ENCODE measurements at regions not wholly inside any gene's neighbourhood (a gene's known extent, or its start where the extent isn't known, plus 50 kb on each side); places are given as distances from the start of the nearest gene placed in this dataset.
"Not testable (repeated sequence)": the region's sequence is repeated elsewhere in the genome, so short reads cannot be mapped to it uniquely, and the experiment has no call there.

GRCh38 chr2:16090650-16091575, 150.6 kb downstream of the MYCN start:
- no peak for DNase-seq

GRCh38 chr2:16089491-16089890, 149.1 kb downstream of the MYCN start:
- not testable (repeated sequence) for DNase-seq

DNA sequence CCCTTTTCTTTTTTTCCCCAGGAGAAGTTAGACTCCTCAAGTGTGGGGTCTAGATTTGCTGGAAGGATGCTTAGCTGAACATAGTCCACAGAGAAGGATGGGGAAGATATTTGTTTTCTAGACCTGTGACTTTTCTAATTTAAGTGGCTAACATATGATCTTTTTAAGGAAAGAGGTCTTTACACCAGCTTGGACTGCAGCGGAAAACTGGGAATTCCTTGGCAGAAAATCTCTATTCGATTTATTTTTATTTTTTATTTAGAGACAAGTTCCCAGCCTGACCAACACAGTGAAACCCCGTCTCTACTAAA, 148.4 kb downstream of the MYCN start:
- no peak for DNase-seq

- no peak for DNase-seq
Measured at GRCh38 chr2:16088035-16088801, 147.9 kb downstream of the MYCN start.

- DNase-seq, result not testable (repeated sequence)
Measured at GRCh38 chr2:16086136-16086535, 145.8 kb downstream of the MYCN start.

GRCh38 chr2:16085073-16085472, 144.7 kb downstream of the MYCN start:
- no peak for DNase-seq

- no peak for DNase-seq
Measured at GRCh38 chr2:16084274-16084673, 143.9 kb downstream of the MYCN start.

DNA sequence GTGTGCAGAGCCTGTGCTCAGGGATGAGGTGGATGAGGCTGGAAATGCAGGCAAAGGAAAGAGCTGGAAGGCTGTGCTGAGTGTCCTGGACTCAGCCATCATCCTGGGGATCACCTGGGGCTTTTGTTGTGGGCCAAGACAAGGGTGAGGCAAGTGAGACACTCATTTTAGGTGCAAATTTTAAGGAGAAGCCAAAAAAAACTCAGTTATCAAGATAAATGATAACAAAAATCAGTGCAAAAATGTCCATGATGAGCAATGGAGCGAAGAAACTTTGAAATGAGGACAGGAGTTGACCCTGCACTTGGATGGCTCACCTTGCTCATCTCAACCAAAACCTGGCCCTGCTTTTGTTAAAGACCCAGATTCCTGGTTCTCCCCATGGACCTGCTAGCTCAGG, 141.9 kb downstream of the MYCN start:
- no peak for DNase-seq

DNA sequence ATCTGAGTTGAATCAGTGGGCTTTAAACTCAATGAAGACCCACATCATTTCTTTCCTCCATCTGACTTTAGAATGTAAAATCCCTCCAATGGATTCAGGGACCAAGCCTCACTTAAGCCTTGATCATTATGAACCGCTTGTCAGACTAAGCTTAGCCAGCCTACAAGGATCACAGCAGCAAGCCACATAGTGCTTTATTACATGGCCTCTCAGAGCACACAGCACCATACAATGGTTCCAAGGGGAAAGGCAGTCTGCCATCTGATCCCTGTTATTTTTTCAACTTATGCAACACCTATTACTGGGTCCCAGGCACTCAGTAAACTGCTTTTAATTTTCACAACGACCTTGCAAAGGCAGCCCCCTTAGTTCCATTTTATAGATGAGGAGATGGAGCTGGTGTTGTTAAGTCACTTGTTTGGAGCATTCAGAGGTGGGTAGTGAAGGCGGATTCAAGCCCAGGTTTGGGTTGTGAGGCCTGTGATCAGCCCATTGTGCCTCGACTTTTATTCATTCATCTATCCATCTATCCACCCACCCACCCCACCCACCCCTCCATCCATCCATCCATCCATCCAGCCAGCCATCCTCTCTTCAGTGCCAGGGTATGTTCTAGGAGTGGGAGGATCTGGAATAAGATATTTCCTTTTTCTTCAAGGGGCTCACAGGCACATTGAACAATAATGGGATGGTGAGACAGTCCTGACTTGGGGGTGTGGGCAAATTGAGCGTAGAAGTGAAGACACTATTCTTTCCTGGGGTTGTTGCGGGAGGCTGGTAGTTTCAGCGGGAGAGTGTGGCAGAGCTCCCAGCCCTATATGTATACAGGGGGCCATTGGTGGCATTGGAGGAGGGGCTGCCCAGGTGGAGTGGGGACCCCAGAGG, 141.2 kb downstream of the MYCN start:
- DNase-seq, result no peak

GRCh38 chr2:16080516-16080915, 140.2 kb downstream of the MYCN start:
- no peak for DNase-seq

DNA sequence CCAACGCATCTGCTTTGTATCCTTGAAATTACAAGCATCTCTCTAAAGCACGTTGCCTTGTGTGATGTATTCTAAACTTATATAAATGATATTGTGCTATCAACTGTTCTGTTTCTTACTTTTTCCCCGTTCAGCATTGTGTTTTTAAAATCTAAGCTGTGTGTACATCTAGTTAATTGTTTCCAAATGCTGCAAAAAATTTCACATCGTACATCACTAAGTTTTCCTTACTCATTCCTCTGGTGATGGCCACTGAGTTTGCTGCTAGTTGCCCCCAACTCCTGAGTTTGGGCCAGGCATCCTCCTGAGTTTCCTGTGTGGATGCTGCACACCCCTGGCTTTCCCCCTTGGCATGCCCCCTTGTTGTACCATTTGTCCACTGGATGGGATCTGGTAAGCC, 139.7 kb downstream of the MYCN start:
- no peak for DNase-seq

DNA sequence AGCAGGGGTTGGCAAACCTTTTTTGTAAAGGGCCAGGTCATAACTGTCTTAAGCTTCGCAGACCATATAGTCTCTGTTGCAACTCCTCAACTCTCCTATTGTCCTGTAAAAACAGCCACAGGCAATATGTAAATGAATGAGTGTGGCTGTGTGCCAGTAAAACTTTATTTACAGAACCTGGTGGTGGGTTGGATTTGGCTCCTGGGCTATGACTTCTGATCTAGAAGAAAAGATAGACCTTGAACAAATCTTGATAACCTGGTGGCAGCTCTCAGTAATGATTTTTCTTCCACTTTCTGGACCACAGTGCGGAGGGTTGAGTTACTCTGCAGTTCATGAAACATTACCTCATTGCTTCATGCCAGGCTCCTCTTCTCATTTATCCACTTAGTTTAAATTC, 139.3 kb downstream of the MYCN start:
- no peak for DNase-seq

- no peak for DNase-seq
Measured at GRCh38 chr2:16077601-16078000, 137.3 kb downstream of the MYCN start.

- DNase-seq, result no peak
Measured at GRCh38 chr2:16076911-16077310, 136.6 kb downstream of the MYCN start.

DNA sequence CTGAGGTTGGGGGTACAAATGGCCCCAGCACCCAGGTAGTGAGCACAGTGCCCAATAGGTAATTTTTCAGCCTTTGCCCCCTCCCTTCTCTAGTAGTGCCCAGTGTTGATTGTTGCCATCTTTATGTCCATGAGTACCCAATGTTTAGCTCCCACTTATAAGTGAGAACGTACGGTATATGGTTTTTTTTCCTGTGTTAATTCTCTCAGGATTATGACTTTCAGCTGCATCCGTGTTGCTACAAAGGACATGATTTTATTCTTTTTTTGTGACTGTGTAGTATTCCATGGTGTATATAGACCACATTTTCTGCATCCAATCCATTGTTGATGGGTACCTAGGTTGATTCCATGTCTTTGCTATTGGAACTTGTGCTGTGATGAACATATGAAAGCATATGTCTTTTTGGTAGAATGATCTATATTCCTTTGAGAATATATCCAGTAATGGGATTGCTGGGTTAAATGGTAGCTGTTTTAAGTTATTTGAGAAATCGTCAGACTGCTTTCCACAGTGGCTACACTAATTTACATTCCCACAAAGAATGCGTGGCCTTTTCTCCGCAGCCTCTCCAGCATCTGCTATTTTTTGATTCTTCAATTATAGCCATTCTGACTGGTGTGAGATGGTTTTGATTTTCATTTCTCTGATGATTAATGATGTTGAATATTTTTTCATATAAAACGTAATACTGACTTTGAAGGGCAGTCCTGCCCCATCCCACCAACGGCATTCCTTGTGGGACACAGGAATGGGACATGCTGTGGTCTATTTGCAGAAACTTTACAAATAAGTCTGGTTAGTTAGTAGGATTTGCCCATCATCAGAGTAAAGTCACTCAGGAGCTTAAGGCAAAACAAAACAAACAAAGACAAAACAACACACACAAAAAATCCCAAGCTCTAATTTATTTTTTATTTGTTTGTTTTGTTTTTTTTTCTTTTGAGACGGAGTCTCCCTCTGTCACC, 135.0 kb downstream of the MYCN start:
- no peak for DNase-seq

GRCh38 chr2:16073921-16074425, 133.6 kb downstream of the MYCN start:
- DNase-seq, result no peak

GRCh38 chr2:16073471-16073870, 133.1 kb downstream of the MYCN start:
- no peak for DNase-seq

DNA sequence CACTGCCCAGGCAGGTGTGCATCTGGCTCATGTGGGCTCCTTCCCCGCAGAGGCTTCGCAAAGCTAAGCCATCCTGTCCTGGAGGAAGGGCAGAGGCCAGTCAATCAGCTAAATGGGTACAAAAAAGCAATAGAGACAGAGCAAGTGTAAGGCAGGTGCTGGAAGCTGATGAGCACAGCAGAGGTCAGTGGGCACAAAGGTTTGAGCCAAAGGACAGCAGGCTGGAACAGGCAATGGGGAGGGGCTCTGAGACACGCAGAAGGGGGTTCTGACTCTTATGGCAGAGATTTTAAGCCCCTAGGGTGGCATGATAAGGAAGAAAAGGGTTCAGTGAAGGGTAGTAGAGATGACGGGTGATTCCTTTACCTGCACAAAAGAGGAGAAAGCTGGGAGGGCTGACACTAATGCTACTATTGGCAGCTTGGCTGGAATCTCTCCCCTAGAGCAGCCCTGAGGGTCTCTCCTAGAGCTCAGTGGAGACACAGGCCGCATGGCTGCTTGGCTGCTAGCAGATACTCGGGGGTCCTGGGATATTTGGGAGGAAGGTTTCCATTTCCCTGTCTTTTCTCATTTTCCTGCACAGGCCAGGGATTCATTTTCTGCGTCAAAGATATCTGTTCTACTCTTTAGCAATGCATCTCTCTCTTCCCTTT, 132.4 kb downstream of the MYCN start:
- no peak for DNase-seq

DNA sequence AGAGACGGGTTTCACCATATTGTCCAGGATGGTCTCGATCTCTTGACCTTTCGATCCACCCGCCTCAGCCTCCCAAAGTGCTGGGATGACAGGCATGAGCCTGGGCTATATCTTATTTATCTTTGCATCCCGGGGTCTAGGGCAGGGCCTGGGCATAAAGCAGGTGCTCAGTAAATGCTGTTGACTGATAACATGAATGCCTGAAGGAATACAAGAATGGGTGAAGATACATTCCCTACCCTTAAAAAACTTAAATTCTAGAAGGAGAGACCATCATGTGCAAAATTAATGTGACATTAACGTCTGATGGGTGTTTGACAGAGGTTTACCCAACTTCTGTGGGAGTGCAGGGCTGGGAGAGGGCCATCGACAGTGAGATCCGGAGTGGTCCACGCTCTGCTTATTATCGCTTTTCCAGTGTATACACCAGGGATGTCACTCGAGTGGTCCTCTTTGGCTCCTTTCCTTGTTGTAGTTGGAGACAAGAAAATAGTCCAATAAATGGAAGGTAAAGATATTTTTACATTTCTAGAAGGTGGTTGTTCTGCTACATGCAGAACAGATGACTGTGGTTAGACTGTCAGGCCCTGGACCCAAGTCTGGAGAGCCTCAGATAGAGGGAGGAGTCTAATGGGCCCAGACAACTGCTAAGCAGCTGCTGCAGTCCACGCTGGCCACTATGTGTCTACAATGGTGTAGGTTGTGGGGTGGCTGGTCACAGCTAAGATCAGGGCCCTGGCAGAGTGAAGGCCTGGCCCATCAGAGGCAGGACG, 131.7 kb downstream of the MYCN start:
- no peak for DNase-seq
